Cardiac muscle cell (in vitro differentiated cells and primary cell): ENCODE measurements at regions not wholly inside any gene's neighbourhood (a gene's known extent, or its start where the extent isn't known, plus 50 kb on each side); places are given as distances from the start of the nearest gene placed in this dataset.

Experiments used
- DNase-seq, 2 donors: peaks; one replicate each; pipeline versions ENCODE4 v3.0.0 to v3.0.0-alpha.2; 2010 to 2017; ENCODE audit warnings: low read depth in 1 of 2, low spot score in 1 of 2
- H3K27ac ChIP-seq: fragments of 200-600 bp; sonication (generic); 2 replicates; pipeline ENCODE4 v1.5.1; 2016
- H3K27me3 ChIP-seq: fragments of 200-600 bp; sonication (generic); 2 replicates; pipeline ENCODE4 v1.6.0; 2016; ENCODE audit warnings: control low read depth
- H3K36me3 ChIP-seq: fragments of 200-600 bp; sonication (generic); 2 replicates; pipeline ENCODE4 v1.5.1; 2016; ENCODE audit warnings: control low read depth
- H3K4me1 ChIP-seq: fragments of 200-600 bp; sonication (generic); 2 replicates; pipeline ENCODE4 v1.8.1; 2017; ENCODE audit warnings: low read depth, mild to moderate bottlenecking, mixed run types
- H3K4me3 ChIP-seq: fragments of 200-600 bp; sonication (generic); 2 replicates; pipeline ENCODE4 v1.5.1; 2016; ENCODE audit warnings: mild to moderate bottlenecking
- H3K9me3 ChIP-seq: fragments of 200-600 bp; sonication (generic); 2 replicates; pipeline ENCODE4 v1.5.1; 2017; ENCODE audit warnings: low read depth, mild to moderate bottlenecking, control low read depth
- TF ChIP-seq, protein P1 (sequence below): IDR thresholded peaks from 2 replicates; pipeline ENCODE4 v1.5.1; 2012; ENCODE audit warnings: low read depth, mild to moderate bottlenecking, low read length

DNA sequence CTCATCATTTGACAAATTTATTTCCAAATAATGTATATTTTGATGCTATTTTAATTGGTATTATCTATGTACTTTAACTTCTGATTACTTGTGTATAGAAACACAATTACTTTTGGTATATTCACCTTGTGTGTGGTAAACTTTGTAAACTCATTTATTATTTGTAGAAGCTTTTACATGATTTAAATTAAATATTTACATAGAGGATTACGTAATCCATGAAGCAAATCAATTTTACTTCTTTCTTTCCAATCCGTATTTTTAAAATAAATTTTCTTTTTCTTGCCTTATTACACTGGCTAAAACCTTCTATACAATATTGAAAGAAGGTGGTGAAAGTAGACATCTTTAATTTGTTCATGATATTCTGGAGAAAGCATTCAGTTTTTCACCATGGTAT, 540.2 kb downstream of the MMUT start:
- Histone ChIP-seq H3K4me1 (no peaks in the 10 kb centered on the region), H3K4me3 (no peak overlapping the region), H3K9me3 (no peaks in the 10 kb centered on the region), H3K27me3 (no peaks in the 10 kb centered on the region), H3K36me3 (no peaks in the 10 kb centered on the region), H3K27ac (no peak overlapping the region)
- no peak for DNase-seq
- TF ChIP-seq, protein P1, sequence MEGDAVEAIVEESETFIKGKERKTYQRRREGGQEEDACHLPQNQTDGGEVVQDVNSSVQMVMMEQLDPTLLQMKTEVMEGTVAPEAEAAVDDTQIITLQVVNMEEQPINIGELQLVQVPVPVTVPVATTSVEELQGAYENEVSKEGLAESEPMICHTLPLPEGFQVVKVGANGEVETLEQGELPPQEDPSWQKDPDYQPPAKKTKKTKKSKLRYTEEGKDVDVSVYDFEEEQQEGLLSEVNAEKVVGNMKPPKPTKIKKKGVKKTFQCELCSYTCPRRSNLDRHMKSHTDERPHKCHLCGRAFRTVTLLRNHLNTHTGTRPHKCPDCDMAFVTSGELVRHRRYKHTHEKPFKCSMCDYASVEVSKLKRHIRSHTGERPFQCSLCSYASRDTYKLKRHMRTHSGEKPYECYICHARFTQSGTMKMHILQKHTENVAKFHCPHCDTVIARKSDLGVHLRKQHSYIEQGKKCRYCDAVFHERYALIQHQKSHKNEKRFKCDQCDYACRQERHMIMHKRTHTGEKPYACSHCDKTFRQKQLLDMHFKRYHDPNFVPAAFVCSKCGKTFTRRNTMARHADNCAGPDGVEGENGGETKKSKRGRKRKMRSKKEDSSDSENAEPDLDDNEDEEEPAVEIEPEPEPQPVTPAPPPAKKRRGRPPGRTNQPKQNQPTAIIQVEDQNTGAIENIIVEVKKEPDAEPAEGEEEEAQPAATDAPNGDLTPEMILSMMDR: no peak

DNA sequence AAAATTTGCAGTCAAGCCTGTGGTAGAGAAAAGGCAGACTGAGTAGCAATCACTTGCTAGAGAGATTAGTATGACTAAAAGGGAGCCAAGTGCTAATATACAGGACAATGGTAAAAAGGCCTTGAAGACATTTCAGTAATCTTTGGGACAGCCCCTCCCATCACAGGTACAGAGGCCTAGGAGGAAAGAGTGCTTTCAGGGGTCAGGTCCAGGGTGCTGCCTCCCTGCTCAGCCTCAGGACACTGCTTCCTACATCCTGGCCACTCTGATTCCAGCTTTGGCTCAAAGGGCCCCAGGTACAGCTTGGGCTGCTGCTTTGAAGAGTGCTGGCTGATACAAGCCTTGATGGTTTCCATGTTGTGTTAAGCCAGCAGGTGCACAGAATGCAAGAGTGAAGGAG, 543.5 kb downstream of the MMUT start:
- DNase-seq: no peak
- Histone ChIP-seq H3K4me3 (no peak overlapping the region), H3K27me3 (no peaks in the 10 kb centered on the region), H3K4me1 (no peaks in the 10 kb centered on the region), H3K9me3 (no peaks in the 10 kb centered on the region), H3K36me3 (no peaks in the 10 kb centered on the region), H3K27ac (no peak overlapping the region)
- TF ChIP-seq, protein P1: no peak

DNA sequence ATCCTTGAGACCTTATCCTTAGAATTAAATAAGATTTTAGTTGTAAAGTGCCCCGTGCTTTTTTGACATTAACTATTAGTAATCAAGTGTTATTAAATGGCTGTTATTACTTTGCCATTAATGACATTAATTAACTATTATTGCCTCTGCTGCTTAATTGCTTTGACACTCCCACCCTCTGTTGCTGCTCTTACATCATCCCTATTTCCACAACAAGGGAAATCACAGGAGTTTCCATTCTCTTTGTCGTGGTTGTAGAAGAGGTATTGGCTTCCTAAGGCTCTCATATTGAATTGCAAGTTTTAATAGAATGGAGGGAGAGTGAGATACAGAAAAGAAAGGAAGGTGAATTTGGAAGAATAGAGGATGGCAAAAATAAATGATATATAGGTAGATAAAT, 545.8 kb downstream of the MMUT start:
- no peak overlapping the region for H3K4me3 ChIP-seq
- DNase-seq: no peak
- H3K36me3 ChIP-seq: no peaks in the 10 kb centered on the region
- no peaks in the 10 kb centered on the region for H3K4me1 ChIP-seq
- H3K27ac ChIP-seq: no peak overlapping the region
- H3K27me3 ChIP-seq: no peaks in the 10 kb centered on the region
- TF ChIP-seq, protein P1: no peak
- no peaks in the 10 kb centered on the region for H3K9me3 ChIP-seq

DNA sequence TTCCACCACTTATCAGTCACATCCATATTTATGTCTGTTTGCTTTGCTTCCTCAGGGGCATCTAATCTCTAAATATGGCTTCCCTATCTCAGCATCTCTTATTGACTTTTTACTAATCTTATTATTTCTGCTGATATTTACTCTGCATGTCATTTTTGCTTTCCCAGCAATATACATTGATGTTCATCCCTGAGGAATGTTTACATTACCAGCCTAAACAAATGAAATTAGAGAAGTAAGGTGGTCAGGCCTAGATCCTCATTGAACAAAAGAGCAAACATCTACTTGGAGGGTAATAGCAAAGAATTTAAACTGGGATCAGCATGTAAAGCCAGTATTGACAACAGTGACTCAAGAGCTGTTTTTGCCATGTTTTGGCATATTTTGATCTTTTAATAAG, 546.4 kb downstream of the MMUT start:
- Histone ChIP-seq H3K9me3 (no peaks in the 10 kb centered on the region), H3K4me1 (no peaks in the 10 kb centered on the region), H3K27ac (no peak overlapping the region), H3K4me3 (no peak overlapping the region), H3K27me3 (no peaks in the 10 kb centered on the region), H3K36me3 (no peaks in the 10 kb centered on the region)
- TF ChIP-seq, protein P1: no peak
- no peak for DNase-seq

DNA sequence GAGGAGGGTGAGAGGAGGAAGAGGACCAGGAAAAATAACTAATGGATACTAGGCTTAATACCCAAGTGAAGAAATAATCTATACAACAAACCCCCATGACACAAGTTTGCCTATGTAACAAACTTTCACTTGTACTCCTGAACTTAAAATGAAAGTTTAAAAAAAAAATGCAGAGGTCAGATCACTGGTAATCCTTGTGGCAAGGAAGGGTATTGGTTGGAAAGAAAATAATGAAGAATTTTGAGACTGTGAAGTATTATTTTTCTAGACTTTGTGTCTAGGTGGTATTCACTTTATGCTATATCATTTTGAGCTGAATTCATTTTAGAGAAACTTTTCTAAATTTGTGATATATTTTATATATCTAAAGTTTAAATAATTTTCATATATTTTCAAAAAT, 547.5 kb downstream of the MMUT start:
- no peaks in the 10 kb centered on the region for H3K4me1 ChIP-seq
- H3K27me3 ChIP-seq: no peaks in the 10 kb centered on the region
- H3K36me3 ChIP-seq: no peaks in the 10 kb centered on the region
- no peak for DNase-seq
- H3K4me3 ChIP-seq: no peak overlapping the region
- TF ChIP-seq, protein P1: no peak
- H3K9me3 ChIP-seq: no peaks in the 10 kb centered on the region
- H3K27ac ChIP-seq: no peak overlapping the region

DNA sequence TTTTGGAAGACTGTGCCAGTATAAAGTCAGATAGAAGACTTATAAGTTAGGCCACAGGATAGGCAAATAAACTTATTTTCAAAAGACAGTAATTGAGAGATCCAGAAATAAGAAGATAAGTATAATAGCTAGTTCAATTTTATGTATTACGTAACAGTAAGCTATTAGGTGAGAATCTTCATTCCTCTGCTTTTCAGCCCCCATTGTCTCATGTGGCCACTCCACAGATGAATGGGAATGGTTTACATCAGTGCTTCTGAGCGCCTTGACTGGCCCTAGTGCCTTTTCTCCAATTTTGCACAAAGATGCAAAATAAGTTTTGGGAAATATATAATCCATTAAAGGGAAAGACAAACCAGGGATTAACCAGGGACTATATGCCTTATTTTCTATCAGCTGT, 550.5 kb downstream of the MMUT start:
- no peak overlapping the region for H3K27ac ChIP-seq
- no peak overlapping the region for H3K4me3 ChIP-seq
- DNase-seq: no peak
- H3K9me3 ChIP-seq: no peaks in the 10 kb centered on the region
- H3K36me3 ChIP-seq: no peaks in the 10 kb centered on the region
- H3K27me3 ChIP-seq: no peaks in the 10 kb centered on the region
- no peaks in the 10 kb centered on the region for H3K4me1 ChIP-seq
- TF ChIP-seq, protein P1: no peak
